ENCODE measurements at regions not wholly inside any gene's neighbourhood (a gene's known extent, or its start where the extent isn't known, plus 50 kb on each side); places are given as distances from the start of the nearest gene placed in this dataset.

DNA sequence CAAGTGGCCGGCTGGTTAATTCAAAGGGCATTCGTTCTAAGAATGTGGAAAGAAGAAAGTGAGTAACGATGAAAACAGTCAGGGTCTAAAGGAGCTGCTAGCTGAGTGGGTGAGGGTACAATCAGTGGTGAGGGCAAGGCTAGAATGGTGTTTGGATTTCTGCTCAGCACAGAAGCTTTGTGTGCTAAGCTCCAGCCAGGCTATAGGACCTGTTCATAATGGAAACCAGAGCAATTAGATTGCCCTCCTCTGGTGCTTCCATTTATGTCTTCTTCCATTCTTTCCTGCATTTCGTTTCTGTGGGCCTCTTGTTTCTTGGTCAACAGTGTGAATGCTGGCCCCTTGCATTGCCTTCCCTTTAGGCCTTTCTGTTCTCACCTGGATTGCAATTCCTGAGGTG, 572.9 kb upstream of the CHORDC1 start:
- DNase-seq: no peak

DNA sequence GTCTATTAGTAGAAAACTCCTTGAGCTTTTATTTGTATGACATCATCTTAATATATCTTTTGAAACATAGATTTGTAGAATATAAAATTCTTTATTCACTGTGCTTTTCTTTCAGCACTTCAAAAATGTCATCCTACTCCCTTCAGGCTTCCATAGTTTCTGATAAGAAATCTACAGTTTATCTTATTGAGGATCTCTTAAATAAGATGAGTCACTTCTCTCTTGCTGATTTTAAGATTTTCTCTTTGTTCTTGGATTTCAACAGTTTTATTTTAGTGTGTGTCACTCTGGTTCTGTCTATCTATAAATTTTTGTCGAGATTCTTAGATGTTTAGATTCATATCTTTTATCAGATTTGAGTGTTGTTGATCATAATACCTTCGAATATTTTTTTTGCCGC, 566.1 kb upstream of the CHORDC1 start:
- no peak for DNase-seq

DNA sequence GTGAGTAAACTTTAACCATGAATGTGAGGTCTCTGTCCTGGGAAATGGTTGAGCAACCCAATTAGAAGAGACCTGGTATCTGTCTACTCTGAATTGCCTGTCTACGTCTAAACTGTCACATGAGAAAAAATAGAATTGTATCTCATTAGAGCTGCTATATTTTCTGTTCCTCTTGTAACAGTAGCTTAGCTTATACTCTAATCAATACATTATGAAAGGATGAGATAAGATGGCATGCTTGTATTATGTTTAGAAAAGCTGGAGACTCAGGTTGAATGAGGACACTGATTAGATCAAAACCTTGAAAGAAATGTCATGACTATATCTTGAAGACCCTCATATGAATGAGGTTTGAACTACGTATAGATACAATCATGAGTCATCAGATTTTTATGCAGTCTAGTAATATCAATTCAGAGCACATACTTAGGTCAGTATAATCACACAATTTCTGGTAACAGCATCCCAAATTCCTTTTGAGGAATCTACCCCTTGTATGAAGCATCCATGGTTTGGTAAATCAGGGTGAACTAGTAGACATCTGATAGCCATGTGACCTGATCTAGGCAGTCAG, 561.5 kb upstream of the CHORDC1 start:
- DNase-seq: no peak

- DNase-seq: no peak
Observed at GRCh38 chr11:90783111-90783510, 560.3 kb upstream of the CHORDC1 start.

DNA sequence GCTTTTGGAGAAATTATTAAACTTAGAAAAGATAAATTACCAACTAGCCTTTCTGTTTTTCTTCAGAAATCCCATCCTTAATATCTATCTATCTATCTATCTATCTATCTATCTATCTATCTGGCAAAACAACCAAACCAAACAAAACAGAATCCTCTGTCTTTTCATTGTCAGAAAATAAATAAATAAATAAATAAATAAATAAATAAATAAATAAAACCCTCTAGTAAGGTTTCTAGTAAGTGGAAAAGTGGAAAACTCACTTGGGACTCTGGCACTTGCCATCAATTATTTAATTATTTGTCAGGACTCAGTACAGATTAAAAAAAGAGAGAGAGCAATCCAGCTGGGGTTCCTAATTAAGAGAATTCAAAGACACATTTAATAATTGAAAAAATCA, 556.2 kb upstream of the CHORDC1 start:
- DNase-seq: no peak

DNA sequence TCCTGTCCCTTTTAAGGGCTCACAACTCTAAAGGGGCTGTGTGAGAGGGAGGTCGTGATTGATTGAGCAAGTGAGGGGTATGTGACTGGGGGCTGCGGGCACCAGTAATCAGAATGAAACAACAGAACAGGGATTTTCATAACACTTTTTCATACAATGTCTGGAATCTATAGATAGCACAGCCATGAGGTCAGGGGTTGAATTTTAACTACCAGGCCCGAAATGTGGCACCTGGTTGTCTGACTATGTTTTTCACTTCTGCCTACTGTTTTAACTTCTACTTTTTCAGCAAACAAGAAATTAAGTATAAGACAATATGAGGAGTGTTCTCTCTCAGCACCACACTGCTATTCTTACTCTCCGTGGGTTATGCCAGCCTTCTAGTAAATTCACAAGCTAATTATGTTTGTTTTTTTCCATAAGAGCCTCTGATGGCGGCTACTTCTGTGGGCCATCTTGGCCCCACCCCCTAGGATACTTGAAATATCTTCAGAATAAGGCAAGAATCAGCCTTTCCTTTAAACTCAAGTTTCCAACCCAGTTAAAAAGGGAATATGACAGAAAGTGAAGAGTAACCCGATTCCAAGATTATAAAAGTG, 552.8 kb upstream of the CHORDC1 start:
- no peak for DNase-seq

- DNase-seq: no peak
Observed at GRCh38 chr11:90774727-90775566, 552.1 kb upstream of the CHORDC1 start.

DNA sequence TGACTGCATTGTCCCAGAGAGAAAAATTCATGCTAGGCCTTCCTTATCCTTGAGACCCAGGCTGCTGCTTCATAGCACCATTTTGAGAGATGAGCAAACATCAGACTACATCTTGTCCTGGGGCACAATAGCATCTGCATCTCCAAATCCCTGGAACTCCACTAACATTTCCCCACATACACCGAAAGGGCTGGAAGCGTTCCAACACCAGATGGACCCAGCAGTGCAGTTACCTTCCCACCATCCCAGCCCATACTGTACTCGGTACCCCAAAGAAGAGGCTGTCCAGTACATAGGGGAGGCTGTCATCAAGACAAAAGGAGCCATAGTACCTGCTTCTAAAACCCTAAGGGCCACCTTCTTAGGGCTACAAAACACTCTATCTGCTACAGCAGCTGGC, 547.2 kb upstream of the CHORDC1 start:
- no peak for DNase-seq

- no peak for DNase-seq
Observed at GRCh38 chr11:90766121-90766520, 543.3 kb upstream of the CHORDC1 start.

DNA sequence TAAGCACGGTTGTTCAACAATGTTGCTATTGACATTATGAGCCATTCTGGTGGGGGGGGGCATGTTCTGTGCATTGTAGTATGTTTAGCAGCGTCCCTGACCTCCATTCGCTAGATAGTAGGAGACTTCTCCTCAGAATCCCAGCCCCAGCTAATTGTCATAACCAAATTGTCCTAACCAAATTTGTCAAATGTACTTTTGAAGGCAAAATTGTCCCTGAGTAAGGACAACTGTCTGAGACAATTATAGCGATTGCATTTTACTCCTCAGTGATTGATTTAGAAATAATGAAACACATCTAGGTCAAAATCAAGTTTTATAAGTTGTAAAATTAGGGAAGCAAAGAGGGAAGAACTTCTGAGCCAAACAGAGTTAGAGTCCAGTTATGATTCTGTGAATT, 541.8 kb upstream of the CHORDC1 start:
- no peak for DNase-seq

GRCh38 chr11:90757849-90758494, 535.1 kb upstream of the CHORDC1 start:
- DNase-seq: no peak

DNA sequence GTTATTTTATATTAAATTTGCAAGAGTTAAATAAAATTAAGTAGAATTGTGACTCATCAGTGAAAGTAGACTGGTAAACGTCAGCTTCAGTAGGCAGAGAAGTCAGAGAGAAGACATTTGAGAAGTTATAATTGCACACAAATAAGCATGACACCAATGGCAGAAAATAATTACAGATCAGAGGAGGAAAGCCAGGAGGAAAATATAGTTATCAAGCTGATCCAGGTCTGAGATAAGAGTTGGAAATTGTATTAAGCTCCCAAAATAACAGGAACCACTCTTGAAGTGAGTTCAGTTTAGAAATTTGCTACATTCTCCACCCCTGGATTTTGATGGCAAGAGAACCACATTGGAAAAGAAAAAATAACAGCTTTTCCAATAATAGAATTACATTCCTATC, 533.8 kb upstream of the CHORDC1 start:
- no peak for DNase-seq

DNA sequence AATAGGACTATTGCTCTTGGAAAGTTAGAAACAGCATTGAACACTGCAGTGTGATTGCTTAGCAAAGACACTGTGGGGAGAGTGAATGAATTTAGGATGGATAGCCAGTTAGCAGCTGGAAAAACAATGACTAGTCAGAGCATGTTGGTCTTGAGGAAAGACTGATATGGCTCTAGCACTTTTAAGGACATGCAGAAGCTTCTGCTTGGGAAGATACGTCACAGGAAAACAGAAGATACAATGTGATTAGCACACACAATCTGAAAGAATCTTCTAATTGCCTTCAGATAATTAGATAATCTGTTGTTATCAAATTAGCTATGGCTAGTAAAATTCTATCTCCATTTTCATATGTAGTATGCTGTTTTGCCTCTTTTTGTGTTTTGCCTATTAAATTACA, 530.7 kb upstream of the CHORDC1 start:
- DNase-seq: no peak

- DNase-seq: no peak
Observed at GRCh38 chr11:90747057-90747456, 524.2 kb upstream of the CHORDC1 start.

DNA sequence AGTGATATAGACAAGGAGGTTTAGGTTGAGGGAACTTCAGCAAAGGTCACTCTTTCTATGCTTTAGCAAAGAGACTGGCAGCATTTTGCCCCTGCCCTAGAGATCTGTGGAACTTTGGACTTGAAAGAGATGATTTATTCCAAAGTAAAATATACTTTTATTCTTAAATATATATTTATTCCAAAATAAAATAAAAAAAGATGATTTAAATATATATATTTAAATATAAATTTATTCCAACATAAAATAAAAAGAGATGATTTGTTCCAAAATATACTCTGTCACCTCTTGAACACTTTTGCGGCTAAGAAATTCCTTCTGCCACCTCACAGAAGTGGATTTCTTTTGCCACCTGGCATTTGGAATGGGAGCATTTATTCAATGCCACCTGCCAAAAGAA, 521.3 kb upstream of the CHORDC1 start:
- no peak for DNase-seq

GRCh38 chr11:90738799-90739198, 516.0 kb upstream of the CHORDC1 start:
- no peak for DNase-seq

GRCh38 chr11:90737444-90738050, 514.7 kb upstream of the CHORDC1 start:
- DNase-seq: no peak

DNA sequence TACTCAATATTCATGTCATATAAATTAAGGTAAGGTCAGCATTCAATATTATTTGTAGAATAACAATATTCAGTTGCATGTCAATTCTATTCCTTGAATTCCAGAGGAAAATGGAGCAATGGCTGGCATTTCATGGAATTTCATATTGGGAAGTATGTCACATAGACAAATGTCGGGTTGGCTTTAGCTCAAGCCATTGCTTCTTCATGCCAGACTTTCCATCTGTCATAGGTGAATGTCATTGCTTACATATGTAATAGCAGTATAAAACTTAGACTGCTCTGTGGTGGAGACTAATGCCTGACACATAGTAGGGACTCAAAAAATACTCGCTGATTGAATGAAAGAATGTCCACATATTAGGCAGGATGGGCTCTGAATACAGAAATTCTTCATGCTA, 509.6 kb upstream of the CHORDC1 start:
- no peak for DNase-seq

DNA sequence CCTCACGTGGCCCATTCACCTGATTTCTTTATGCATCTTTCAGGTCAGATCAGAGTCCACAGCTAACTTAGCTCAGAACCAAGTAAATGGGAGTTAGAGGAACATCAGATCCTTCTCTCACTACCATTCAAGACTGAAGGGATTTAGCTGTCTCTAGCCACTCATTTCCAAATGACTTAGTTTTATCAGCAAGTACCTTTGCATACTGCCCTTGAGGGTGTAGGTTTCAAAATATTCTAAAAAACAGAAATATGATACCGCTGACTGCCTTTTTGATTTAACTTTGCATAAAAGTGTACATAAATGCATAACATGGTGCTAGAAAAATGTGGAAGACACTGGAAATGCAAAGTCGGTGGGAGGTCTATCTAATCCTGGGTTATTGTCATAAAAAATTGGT, 500.6 kb upstream of the CHORDC1 start:
- no peak for DNase-seq

DNA sequence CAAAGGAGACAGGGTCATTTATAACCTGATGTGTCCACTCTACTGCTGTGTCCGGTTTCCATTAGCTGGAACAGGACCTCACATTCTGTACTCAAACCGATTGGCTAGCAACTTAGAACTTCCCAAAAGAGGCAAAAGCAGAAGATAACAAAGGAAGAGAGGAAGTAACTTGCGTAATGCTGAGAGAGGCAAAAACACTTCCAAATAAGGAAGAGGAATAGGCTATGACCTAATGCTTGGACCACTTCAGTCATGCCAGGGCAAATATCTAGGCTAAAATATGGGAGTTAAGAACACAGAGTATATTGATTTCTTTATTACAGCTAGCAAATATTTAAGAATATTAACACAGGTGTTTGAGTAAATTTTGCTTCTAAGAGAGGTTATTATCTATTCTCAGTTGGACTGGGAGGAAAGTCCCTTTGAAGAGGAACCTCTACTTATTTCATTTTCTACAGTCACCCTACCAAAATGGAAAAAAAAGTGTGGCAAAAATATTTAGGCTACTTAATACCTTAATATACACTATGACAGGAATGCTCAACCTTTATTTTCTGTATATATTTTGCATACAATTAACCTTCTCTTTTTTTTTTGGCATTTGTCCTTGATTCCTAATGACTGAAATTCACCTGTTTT, 499.8 kb upstream of the CHORDC1 start:
- no peak for DNase-seq

GRCh38 chr11:90717522-90717921, 494.7 kb upstream of the CHORDC1 start:
- DNase-seq: no peak

GRCh38 chr11:90705661-90706060, 482.8 kb upstream of the CHORDC1 start:
- no peak for DNase-seq

- DNase-seq: no peak
Observed at GRCh38 chr11:90704510-90704909, 481.7 kb upstream of the CHORDC1 start.
